HG03558 (cell line): ENCODE measurements at regions not wholly inside any gene's neighbourhood (a gene's known extent, or its start where the extent isn't known, plus 50 kb on each side); places are given as distances from the start of the nearest gene placed in this dataset.
"Not testable (repeated sequence)": the region's sequence is repeated elsewhere in the genome, so short reads cannot be mapped to it uniquely, and the experiment has no call there.

Experiments used
- ATAC-seq: cut with Tn5 transposase; IDR thresholded peaks from one replicate; pipeline ENCODE4 v1.9.1; 2021; ENCODE audit warnings: moderate number of reproducible peaks; ENCODE audit not compliant: unreplicated experiment; ENCODE audit errors: extremely low read depth

- no peak for ATAC-seq
These were observed 1160.7 kb downstream of the CNTNAP5 start for GRCh38 chr2:125185691-125186270.

DNA sequence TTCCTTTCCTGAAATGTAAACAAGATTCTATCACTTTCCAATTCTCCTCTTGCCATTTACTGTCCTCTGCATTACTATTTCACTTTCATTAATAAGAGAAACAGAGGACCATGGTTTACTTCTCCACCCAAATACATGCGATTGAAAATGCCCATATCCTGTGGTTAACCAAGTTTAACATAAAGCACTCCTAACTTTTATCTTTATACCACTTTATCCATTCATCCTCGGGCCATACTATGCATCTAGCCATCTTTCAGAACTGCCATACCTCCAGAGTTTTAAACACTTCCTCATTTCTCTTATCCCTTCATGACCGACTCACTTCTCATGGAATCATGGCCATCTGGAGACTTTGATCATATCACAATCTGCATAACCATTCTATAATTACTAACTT is 1182.3 kb downstream of the CNTNAP5 start:
- no peak for ATAC-seq

DNA sequence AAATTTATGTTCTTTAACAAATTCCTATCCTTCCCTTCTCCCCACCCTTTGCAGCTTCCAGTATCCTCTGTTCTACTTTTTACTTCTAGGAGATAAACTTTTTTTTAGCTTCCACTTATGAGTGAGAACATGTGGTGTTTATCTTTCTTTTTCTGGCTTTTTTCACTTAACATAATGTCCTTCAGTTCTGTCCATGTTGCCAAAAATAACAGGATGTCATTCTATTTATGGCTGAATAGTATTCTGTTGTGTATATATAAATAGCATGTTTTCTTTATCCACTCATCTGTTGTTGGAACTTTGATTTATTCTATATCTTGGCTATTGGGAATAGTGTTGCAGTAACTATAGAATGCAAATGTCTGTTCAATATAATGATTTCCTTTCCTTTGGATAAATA is 1191.2 kb downstream of the CNTNAP5 start:
- ATAC-seq = no peak

- ATAC-seq = no peak
These were observed 1199.1 kb downstream of the CNTNAP5 start for GRCh38 chr2:125224188-125224587.

DNA sequence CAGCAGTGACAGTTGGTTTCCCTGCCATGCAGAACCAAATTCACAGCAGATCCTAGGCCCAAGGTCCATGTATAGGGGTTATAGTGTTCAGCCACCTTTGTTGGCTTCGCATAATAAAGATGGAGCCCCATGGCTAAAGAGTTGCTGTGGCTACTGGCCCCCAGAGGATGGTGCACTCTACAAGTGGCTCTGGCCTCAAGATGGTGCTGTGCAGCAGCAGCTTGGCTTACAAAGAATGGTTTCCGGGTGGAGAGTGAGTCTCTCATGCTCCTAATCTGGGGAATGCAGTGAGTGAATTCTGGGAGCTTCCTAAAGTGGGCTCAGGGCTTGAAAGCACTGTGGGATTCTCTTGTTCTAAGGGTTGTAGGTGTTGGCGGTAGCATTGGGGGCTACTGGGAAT is 1199.7 kb downstream of the CNTNAP5 start:
- no peak for ATAC-seq

- ATAC-seq = no peak
These were observed 1202.8 kb downstream of the CNTNAP5 start for GRCh38 chr2:125227843-125228392.

GRCh38 chr2:125240870-125241269 is 1215.8 kb downstream of the CNTNAP5 start:
- no peak for ATAC-seq

- ATAC-seq = no peak
These were observed 1218.0 kb downstream of the CNTNAP5 start for GRCh38 chr2:125243074-125243473.

DNA sequence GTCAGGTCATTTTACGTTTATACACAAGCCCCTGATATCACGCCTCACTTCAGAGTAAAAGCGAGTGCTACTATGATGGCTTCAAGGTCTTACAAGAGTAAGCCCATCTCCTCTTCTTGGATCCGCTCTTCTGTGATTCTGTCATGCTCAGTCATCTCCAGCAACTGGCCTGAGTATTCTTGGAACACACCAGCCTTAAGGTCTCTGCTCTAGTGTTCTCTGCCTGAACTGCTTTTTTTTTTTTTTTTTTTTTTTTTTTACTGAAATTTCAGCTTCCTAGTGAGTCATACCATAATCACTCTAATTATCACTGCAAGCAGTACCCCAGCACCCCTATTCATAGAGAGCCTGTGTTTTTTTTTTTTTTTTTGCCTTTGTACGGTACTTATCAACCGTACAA is 1228.9 kb downstream of the CNTNAP5 start:
- ATAC-seq = no peak

DNA sequence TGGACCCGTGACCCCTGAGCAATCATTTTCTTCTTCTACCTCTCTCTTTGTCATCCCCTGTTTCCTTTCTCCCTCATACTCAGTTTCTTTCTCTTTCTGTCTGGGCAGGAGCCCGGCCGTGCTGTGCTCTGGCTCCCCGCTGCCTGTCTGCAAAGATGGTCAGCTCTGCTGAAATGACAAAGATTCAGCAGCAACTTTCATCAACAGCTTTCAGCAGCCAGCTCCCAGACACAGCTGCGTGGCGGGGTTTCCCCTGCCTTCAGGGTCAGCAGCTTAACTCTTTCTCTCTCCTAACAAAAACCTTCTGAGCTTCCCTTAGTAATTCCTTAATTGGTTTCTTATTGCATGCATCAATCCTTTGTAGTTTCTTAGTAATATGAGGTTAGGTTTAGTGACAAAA is 1234.4 kb downstream of the CNTNAP5 start:
- no peak for ATAC-seq

DNA sequence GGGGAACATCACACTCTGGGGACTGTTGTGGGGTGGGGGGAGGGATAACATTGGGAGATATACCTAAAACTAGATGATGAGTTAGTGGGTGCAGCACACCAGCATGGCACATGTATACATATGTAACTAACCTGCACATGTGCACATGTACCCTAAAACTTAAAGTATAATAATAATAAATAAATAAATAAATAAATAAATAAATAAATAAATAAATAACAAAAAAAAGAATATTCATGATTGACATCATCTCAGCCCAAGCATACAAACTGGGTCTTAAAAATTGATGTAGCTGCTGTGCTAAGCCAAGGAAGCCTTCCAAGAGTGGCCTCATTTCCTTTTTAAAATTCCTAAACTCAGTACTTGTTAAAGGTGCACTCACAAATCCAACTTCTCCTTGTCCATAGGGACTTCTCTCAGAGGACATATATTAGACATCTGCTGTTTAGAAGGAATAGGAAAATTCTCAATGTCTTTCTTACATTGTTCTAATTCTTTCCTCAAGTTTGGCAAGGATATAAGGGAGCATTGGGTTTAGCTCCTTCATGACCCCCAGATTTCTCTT is 1235.4 kb downstream of the CNTNAP5 start:
- ATAC-seq = not testable (repeated sequence)

DNA sequence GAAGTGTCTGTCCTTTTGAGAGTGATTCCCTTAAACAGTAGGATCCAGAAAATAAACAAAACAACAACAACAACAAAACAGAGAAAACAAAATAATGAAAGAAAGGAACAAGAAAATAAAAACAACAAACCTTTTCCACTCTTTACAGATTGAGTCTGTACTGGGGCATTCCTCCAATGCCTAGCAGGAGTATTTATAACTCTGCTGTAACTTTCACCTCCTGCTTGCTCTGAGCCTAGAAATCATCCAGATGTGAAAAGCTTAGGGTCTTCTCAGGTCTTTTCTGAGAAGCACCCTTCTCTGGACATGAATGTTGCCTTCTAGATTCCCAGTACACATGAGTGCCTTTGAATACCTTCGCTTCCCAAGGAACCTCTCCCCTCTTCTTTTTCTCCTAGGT is 1239.4 kb downstream of the CNTNAP5 start:
- no peak for ATAC-seq

GRCh38 chr2:125267683-125268082 is 1242.6 kb downstream of the CNTNAP5 start:
- ATAC-seq = no peak

- ATAC-seq = no peak
These were observed 1247.6 kb downstream of the CNTNAP5 start for GRCh38 chr2:125272651-125273050.

DNA sequence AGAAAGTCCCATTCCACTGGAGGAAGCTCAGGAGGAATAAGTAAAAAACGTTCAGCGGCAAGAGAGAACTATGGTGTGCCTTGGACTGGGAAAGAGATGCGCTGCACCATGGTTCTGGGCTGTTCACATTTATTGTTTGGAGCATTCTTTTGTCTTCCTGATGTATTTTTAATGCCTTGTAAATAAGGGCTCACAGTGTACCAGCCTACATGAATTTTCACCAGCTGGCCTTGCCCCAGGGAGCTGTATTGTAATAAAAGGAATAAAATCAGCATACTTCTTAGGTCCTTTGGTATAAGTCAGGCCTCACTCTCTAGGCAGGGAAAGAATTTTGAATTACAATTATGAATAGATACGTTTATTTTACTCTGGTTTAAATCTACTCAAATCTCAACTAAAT is 1249.6 kb downstream of the CNTNAP5 start:
- no peak for ATAC-seq

DNA sequence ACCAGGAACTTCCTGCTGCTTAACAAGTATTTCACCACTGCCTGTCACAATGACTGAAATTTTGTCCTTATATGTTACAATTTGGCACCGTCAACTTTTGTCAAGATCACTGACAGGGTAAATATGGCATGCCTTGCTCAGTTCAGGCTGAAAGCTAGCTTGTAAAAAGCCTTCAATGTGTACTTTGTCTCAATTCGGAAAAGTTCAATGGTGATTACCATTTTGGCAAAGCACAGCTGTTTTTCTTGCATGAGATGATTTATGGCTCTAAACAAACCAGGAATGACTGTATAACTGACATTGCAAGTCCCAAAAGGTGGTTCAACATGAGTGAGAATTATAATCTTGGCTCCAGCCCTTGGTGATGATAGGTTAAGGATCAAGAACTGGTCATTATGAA is 1255.2 kb downstream of the CNTNAP5 start:
- no peak for ATAC-seq

DNA sequence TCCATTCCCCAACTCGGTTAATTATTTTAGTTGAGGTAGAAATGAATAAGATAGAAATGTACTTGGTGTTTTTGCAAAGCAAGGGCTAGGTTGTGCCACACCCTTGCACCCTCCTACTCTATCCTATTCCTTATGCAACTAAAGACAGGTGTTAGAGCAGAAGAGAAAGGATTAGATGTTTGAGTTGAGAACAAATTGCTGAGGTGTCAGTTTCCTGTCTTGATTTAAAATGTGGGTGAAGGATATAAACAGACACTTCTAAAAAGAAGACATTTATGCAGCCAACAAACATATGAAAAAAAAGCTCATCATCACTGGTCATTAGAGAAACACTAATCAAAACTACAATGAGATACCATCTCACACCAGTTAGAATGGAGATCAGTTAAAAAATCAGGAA is 1256.2 kb downstream of the CNTNAP5 start:
- no peak for ATAC-seq

- ATAC-seq = no peak
These were observed 1271.7 kb downstream of the CNTNAP5 start for GRCh38 chr2:125296742-125297141.

GRCh38 chr2:125310657-125311364 is 1285.7 kb downstream of the CNTNAP5 start:
- no peak for ATAC-seq

- ATAC-seq = no peak
These were observed 1287.3 kb downstream of the CNTNAP5 start for GRCh38 chr2:125312342-125312741.

- ATAC-seq = no peak
These were observed 1288.7 kb downstream of the CNTNAP5 start for GRCh38 chr2:125313806-125314205.

GRCh38 chr2:125318740-125319139 is 1293.7 kb downstream of the CNTNAP5 start:
- ATAC-seq = no peak
